ENCODE measurements at regions not wholly inside any gene's neighbourhood (a gene's known extent, or its start where the extent isn't known, plus 50 kb on each side); places are given as distances from the start of the nearest gene placed in this dataset.
"Not testable (repeated sequence)": the region's sequence is repeated elsewhere in the genome, so short reads cannot be mapped to it uniquely, and the experiment has no call there.

GRCh38 chr14:105748204-105748578 is 221.8 kb downstream of the TMEM121 start:
- no peak for DNase-seq (ENCODE audit: low read depth in 2 of 3, low spot score in 1 of 3)

GRCh38 chr14:105748710-105749109 is 222.3 kb downstream of the TMEM121 start:
- DNase-seq (ENCODE audit: low read depth in 2 of 3, low spot score in 1 of 3) = not testable (repeated sequence)

GRCh38 chr14:105749870-105750541 is 223.6 kb downstream of the TMEM121 start:
- not testable (repeated sequence) for DNase-seq (ENCODE audit: low read depth in 2 of 3, low spot score in 1 of 3)

- not testable (repeated sequence) for DNase-seq (ENCODE audit: low read depth in 2 of 3, low spot score in 1 of 3)
These were observed 224.9 kb downstream of the TMEM121 start for GRCh38 chr14:105751291-105751751.

GRCh38 chr14:105752420-105752819 is 226.0 kb downstream of the TMEM121 start:
- not testable (repeated sequence) for DNase-seq (ENCODE audit: low read depth in 2 of 3, low spot score in 1 of 3)

GRCh38 chr14:105760691-105761344 is 234.4 kb downstream of the TMEM121 start:
- DNase-seq (ENCODE audit: low read depth in 2 of 3, low spot score in 1 of 3) = no peak

GRCh38 chr14:105761345-105761740 is 235.0 kb downstream of the TMEM121 start:
- DNase-seq (ENCODE audit: low read depth in 2 of 3, low spot score in 1 of 3) = not testable (repeated sequence)

GRCh38 chr14:105761842-105762241 is 235.5 kb downstream of the TMEM121 start:
- no peak for DNase-seq (ENCODE audit: low read depth in 2 of 3, low spot score in 1 of 3)

GRCh38 chr14:105762262-105762661 is 235.9 kb downstream of the TMEM121 start:
- DNase-seq (ENCODE audit: low read depth in 2 of 3, low spot score in 1 of 3) = not testable (repeated sequence)

- DNase-seq (ENCODE audit: low read depth in 2 of 3, low spot score in 1 of 3) = not testable (repeated sequence)
These were observed 238.0 kb downstream of the TMEM121 start for GRCh38 chr14:105764254-105764901.

GRCh38 chr14:105765072-105765825 is 238.9 kb downstream of the TMEM121 start:
- DNase-seq (ENCODE audit: low read depth in 2 of 3, low spot score in 1 of 3) = not testable (repeated sequence)

- no peak for DNase-seq (ENCODE audit: low read depth in 2 of 3, low spot score in 1 of 3)
These were observed 239.7 kb downstream of the TMEM121 start for GRCh38 chr14:105765893-105766614.

- DNase-seq (ENCODE audit: low read depth in 2 of 3, low spot score in 1 of 3) = no peak
These were observed 240.9 kb downstream of the TMEM121 start for GRCh38 chr14:105767315-105767714.

- not testable (repeated sequence) for DNase-seq (ENCODE audit: low read depth in 2 of 3, low spot score in 1 of 3)
These were observed 241.7 kb downstream of the TMEM121 start for GRCh38 chr14:105768039-105768438.

GRCh38 chr14:105769061-105769730 is 242.8 kb downstream of the TMEM121 start:
- DNase-seq (ENCODE audit: low read depth in 2 of 3, low spot score in 1 of 3) = not testable (repeated sequence)

- DNase-seq (ENCODE audit: low read depth in 2 of 3, low spot score in 1 of 3) = not testable (repeated sequence)
These were observed 244.3 kb downstream of the TMEM121 start for GRCh38 chr14:105770619-105771216.

- DNase-seq (ENCODE audit: low read depth in 2 of 3, low spot score in 1 of 3) = not testable (repeated sequence)
These were observed 245.2 kb downstream of the TMEM121 start for GRCh38 chr14:105771261-105772226.

- not testable (repeated sequence) for DNase-seq (ENCODE audit: low read depth in 2 of 3, low spot score in 1 of 3)
These were observed 246.4 kb downstream of the TMEM121 start for GRCh38 chr14:105772710-105773250.

Measured in stimulated activated CD4-positive, alpha-beta T cell treated with anti-CD3 and anti-CD28 coated beads, Interleukin-12 subunit alpha, Interleukin-12 subunit beta, amount 100 ng/mL, for 48 hours (primary cell).